ENCODE measurements at regions not wholly inside any gene's neighbourhood (a gene's known extent, or its start where the extent isn't known, plus 50 kb on each side); places are given as distances from the start of the nearest gene placed in this dataset.

GRCh38 chr2:34098256-34098655 is 499.2 kb upstream of the FAM98A start:
- WGBS, 2 experiments (ENCODE audit: insufficient coverage in 2 of 2), result 59 to 83% methylated on average over 2 of the region's 2 CpGs
- no peak overlapping the region for H3K27ac ChIP-seq (ENCODE audit: low read depth, low read length, severe bottlenecking)
- no peaks in the 10 kb centered on the region for H3K9me3 ChIP-seq (ENCODE audit: control insufficient read depth, low read length)
- H3K4me1 ChIP-seq (ENCODE audit: control insufficient read depth, insufficient read depth, low read length, poor library complexity, severe bottlenecking), result no peaks in the 10 kb centered on the region
- no peaks in the 10 kb centered on the region for H3K36me3 ChIP-seq (ENCODE audit: control insufficient read depth, insufficient read depth, low read length)
- H3K4me3 ChIP-seq (ENCODE audit: extremely low read depth, insufficient read depth, low read length, poor library complexity, severe bottlenecking), result no peak overlapping the region

GRCh38 chr2:34096562-34097171 is 497.6 kb upstream of the FAM98A start:
- no peak overlapping the region for H3K4me3 ChIP-seq (ENCODE audit: extremely low read depth, insufficient read depth, low read length, poor library complexity, severe bottlenecking)
- 0% methylated on average over 1 of the region's 3 CpGs; no CpG with 5 or more reads in 1 of the 2 experiments for WGBS, 2 experiments (ENCODE audit: insufficient coverage in 2 of 2)
- H3K9me3 ChIP-seq (ENCODE audit: control insufficient read depth, low read length), result no peaks in the 10 kb centered on the region
- H3K27ac ChIP-seq (ENCODE audit: low read depth, low read length, severe bottlenecking), result no peak overlapping the region
- H3K4me1 ChIP-seq (ENCODE audit: control insufficient read depth, insufficient read depth, low read length, poor library complexity, severe bottlenecking), result no peaks in the 10 kb centered on the region
- no peaks in the 10 kb centered on the region for H3K36me3 ChIP-seq (ENCODE audit: control insufficient read depth, insufficient read depth, low read length)

- Histone ChIP-seq H3K4me1 (ENCODE audit: control insufficient read depth, insufficient read depth, low read length, poor library complexity, severe bottlenecking) (no peaks in the 10 kb centered on the region), H3K9me3 (ENCODE audit: control insufficient read depth, low read length) (no peaks in the 10 kb centered on the region), H3K27ac (ENCODE audit: low read depth, low read length, severe bottlenecking) (no peak overlapping the region), H3K36me3 (ENCODE audit: control insufficient read depth, insufficient read depth, low read length) (no peaks in the 10 kb centered on the region), H3K4me3 (ENCODE audit: extremely low read depth, insufficient read depth, low read length, poor library complexity, severe bottlenecking) (no peak overlapping the region)
- WGBS, 2 experiments (ENCODE audit: insufficient coverage in 2 of 2), result 100% methylated on average over 2 of the region's 3 CpGs; no CpG with 5 or more reads in 1 of the 2 experiments
These were observed 494.7 kb upstream of the FAM98A start for GRCh38 chr2:34093790-34094189.

- Histone ChIP-seq H3K27ac (ENCODE audit: low read depth, low read length, severe bottlenecking) (no peak overlapping the region), H3K9me3 (ENCODE audit: control insufficient read depth, low read length) (no peaks in the 10 kb centered on the region), H3K4me3 (ENCODE audit: extremely low read depth, insufficient read depth, low read length, poor library complexity, severe bottlenecking) (no peak overlapping the region), H3K4me1 (ENCODE audit: control insufficient read depth, insufficient read depth, low read length, poor library complexity, severe bottlenecking) (no peaks in the 10 kb centered on the region), H3K36me3 (ENCODE audit: control insufficient read depth, insufficient read depth, low read length) (no peaks in the 10 kb centered on the region)
- 100% methylated on average over 1 to 2 of the region's 2 CpGs for WGBS, 2 experiments (ENCODE audit: insufficient coverage in 2 of 2)
These were observed 471.1 kb upstream of the FAM98A start for GRCh38 chr2:34070196-34070595.

GRCh38 chr2:34069604-34070003 is 470.5 kb upstream of the FAM98A start:
- no peak overlapping the region for H3K27ac ChIP-seq (ENCODE audit: low read depth, low read length, severe bottlenecking)
- no peaks in the 10 kb centered on the region for H3K4me1 ChIP-seq (ENCODE audit: control insufficient read depth, insufficient read depth, low read length, poor library complexity, severe bottlenecking)
- no peak overlapping the region for H3K4me3 ChIP-seq (ENCODE audit: extremely low read depth, insufficient read depth, low read length, poor library complexity, severe bottlenecking)
- no peaks in the 10 kb centered on the region for H3K36me3 ChIP-seq (ENCODE audit: control insufficient read depth, insufficient read depth, low read length)
- H3K9me3 ChIP-seq (ENCODE audit: control insufficient read depth, low read length), result no peaks in the 10 kb centered on the region

- Histone ChIP-seq H3K9me3 (ENCODE audit: control insufficient read depth, low read length) (no peaks in the 10 kb centered on the region), H3K27ac (ENCODE audit: low read depth, low read length, severe bottlenecking) (no peak overlapping the region), H3K36me3 (ENCODE audit: control insufficient read depth, insufficient read depth, low read length) (no peaks in the 10 kb centered on the region), H3K4me3 (ENCODE audit: extremely low read depth, insufficient read depth, low read length, poor library complexity, severe bottlenecking) (no peak overlapping the region), H3K4me1 (ENCODE audit: control insufficient read depth, insufficient read depth, low read length, poor library complexity, severe bottlenecking) (no peaks in the 10 kb centered on the region)
These were observed 451.3 kb upstream of the FAM98A start for GRCh38 chr2:34050413-34050812.

- H3K27ac ChIP-seq (ENCODE audit: low read depth, low read length, severe bottlenecking), result no peak overlapping the region
- WGBS, 2 experiments (ENCODE audit: insufficient coverage in 2 of 2), result 84 to 100% methylated on average over 2 to 3 of the region's 5 CpGs
These were observed 446.1 kb upstream of the FAM98A start for GRCh38 chr2:34045101-34045655.

GRCh38 chr2:34037886-34038285 is 438.8 kb upstream of the FAM98A start:
- no CpG with 5 or more reads among the region's 1 CpG for WGBS, 2 experiments (ENCODE audit: insufficient coverage in 2 of 2)
- no peak overlapping the region for H3K4me3 ChIP-seq (ENCODE audit: extremely low read depth, insufficient read depth, low read length, poor library complexity, severe bottlenecking)
- H3K36me3 ChIP-seq (ENCODE audit: control insufficient read depth, insufficient read depth, low read length), result no peaks in the 10 kb centered on the region
- H3K9me3 ChIP-seq (ENCODE audit: control insufficient read depth, low read length), result no peaks in the 10 kb centered on the region
- H3K4me1 ChIP-seq (ENCODE audit: control insufficient read depth, insufficient read depth, low read length, poor library complexity, severe bottlenecking), result no peaks in the 10 kb centered on the region
- no peak overlapping the region for H3K27ac ChIP-seq (ENCODE audit: low read depth, low read length, severe bottlenecking)

More at GRCh38 chr2:34045101-34045655, 446.1 kb upstream of the FAM98A start:
- Histone ChIP-seq H3K9me3 (ENCODE audit: control insufficient read depth, low read length) (no peaks in the 10 kb centered on the region), H3K36me3 (ENCODE audit: control insufficient read depth, insufficient read depth, low read length) (no peaks in the 10 kb centered on the region), H3K4me3 (ENCODE audit: extremely low read depth, insufficient read depth, low read length, poor library complexity, severe bottlenecking) (no peak overlapping the region), H3K4me1 (ENCODE audit: control insufficient read depth, insufficient read depth, low read length, poor library complexity, severe bottlenecking) (no peaks in the 10 kb centered on the region)

- Histone ChIP-seq H3K4me3 (ENCODE audit: extremely low read depth, insufficient read depth, low read length, poor library complexity, severe bottlenecking) (no peak overlapping the region), H3K27ac (ENCODE audit: low read depth, low read length, severe bottlenecking) (no peak overlapping the region), H3K4me1 (ENCODE audit: control insufficient read depth, insufficient read depth, low read length, poor library complexity, severe bottlenecking) (no peaks in the 10 kb centered on the region), H3K9me3 (ENCODE audit: control insufficient read depth, low read length) (no peaks in the 10 kb centered on the region), H3K36me3 (ENCODE audit: control insufficient read depth, insufficient read depth, low read length) (no peaks in the 10 kb centered on the region)
- 57% methylated on average over 1 of the region's 3 CpGs; no CpG with 5 or more reads in 1 of the 2 experiments for WGBS, 2 experiments (ENCODE audit: insufficient coverage in 2 of 2)
These were observed 438.1 kb upstream of the FAM98A start for GRCh38 chr2:34037157-34037556.

GRCh38 chr2:34031097-34031496 is 432.0 kb upstream of the FAM98A start:
- Histone ChIP-seq H3K27ac (ENCODE audit: low read depth, low read length, severe bottlenecking) (peak overlapping the region; percentile 17), H3K9me3 (ENCODE audit: control insufficient read depth, low read length) (no peaks in the 10 kb centered on the region), H3K4me3 (ENCODE audit: extremely low read depth, insufficient read depth, low read length, poor library complexity, severe bottlenecking) (no peak overlapping the region), H3K36me3 (ENCODE audit: control insufficient read depth, insufficient read depth, low read length) (no peaks in the 10 kb centered on the region), H3K4me1 (ENCODE audit: control insufficient read depth, insufficient read depth, low read length, poor library complexity, severe bottlenecking) (no peaks in the 10 kb centered on the region)
- WGBS, 2 experiments (ENCODE audit: insufficient coverage in 2 of 2), result 57 to 80% methylated on average over 1 of the region's 1 CpG

- Histone ChIP-seq H3K27ac (ENCODE audit: low read depth, low read length, severe bottlenecking) (no peak overlapping the region), H3K36me3 (ENCODE audit: control insufficient read depth, insufficient read depth, low read length) (no peaks in the 10 kb centered on the region), H3K9me3 (ENCODE audit: control insufficient read depth, low read length) (no peaks in the 10 kb centered on the region), H3K4me3 (ENCODE audit: extremely low read depth, insufficient read depth, low read length, poor library complexity, severe bottlenecking) (no peak overlapping the region), H3K4me1 (ENCODE audit: control insufficient read depth, insufficient read depth, low read length, poor library complexity, severe bottlenecking) (no peaks in the 10 kb centered on the region)
- 80 to 100% methylated on average over 1 of the region's 1 CpG for WGBS, 2 experiments (ENCODE audit: insufficient coverage in 2 of 2)
These were observed 431.2 kb upstream of the FAM98A start for GRCh38 chr2:34030273-34030672.
